ENCODE measurements at regions not wholly inside any gene's neighbourhood (a gene's known extent, or its start where the extent isn't known, plus 50 kb on each side); places are given as distances from the start of the nearest gene placed in this dataset.

- Histone ChIP-seq H3K4me3 (no peak overlapping the region), H3K27ac (no peak overlapping the region), H3K36me3 (no peaks in the 10 kb centered on the region), H3K4me1 (no peaks in the 10 kb centered on the region), H3K9me3 (no peaks in the 10 kb centered on the region), H3K27me3 (no peaks in the 10 kb centered on the region)
- TF ChIP-seq, protein P1, sequence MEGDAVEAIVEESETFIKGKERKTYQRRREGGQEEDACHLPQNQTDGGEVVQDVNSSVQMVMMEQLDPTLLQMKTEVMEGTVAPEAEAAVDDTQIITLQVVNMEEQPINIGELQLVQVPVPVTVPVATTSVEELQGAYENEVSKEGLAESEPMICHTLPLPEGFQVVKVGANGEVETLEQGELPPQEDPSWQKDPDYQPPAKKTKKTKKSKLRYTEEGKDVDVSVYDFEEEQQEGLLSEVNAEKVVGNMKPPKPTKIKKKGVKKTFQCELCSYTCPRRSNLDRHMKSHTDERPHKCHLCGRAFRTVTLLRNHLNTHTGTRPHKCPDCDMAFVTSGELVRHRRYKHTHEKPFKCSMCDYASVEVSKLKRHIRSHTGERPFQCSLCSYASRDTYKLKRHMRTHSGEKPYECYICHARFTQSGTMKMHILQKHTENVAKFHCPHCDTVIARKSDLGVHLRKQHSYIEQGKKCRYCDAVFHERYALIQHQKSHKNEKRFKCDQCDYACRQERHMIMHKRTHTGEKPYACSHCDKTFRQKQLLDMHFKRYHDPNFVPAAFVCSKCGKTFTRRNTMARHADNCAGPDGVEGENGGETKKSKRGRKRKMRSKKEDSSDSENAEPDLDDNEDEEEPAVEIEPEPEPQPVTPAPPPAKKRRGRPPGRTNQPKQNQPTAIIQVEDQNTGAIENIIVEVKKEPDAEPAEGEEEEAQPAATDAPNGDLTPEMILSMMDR (IDR thresholded peaks at IDR 0.05) = no peak
- no peak for TF ChIP-seq POLR2A (IDR thresholded peaks at IDR 0.05)
- DNase-seq = no peak
These were observed 81.9 kb upstream of the MBOAT2 start for GRCh38 chr2:9085353-9085752.

GRCh38 chr2:9083287-9083686, 79.8 kb upstream of the MBOAT2 start:
- H3K4me1 ChIP-seq = no peaks in the 10 kb centered on the region
- no peaks in the 10 kb centered on the region for H3K36me3 ChIP-seq
- TF ChIP-seq, protein P1 (IDR thresholded peaks at IDR 0.05) = no peak
- TF ChIP-seq POLR2A (IDR thresholded peaks at IDR 0.05) = no peak
- no peak overlapping the region for H3K27ac ChIP-seq
- DNase-seq = no peak
- H3K27me3 ChIP-seq = no peaks in the 10 kb centered on the region
- no peaks in the 10 kb centered on the region for H3K9me3 ChIP-seq
- no peak overlapping the region for H3K4me3 ChIP-seq

GRCh38 chr2:9082158-9082557, 78.7 kb upstream of the MBOAT2 start:
- Histone ChIP-seq H3K27ac (no peak overlapping the region), H3K27me3 (no peaks in the 10 kb centered on the region), H3K4me1 (no peaks in the 10 kb centered on the region), H3K4me3 (no peak overlapping the region), H3K36me3 (no peaks in the 10 kb centered on the region), H3K9me3 (no peaks in the 10 kb centered on the region)
- TF ChIP-seq, protein P1 (IDR thresholded peaks at IDR 0.05) = no peak
- TF ChIP-seq POLR2A (IDR thresholded peaks at IDR 0.05) = no peak
- DNase-seq = no peak

- no peak overlapping the region for H3K27ac ChIP-seq
- TF ChIP-seq, protein P1 (IDR thresholded peaks at IDR 0.05) = no peak
- no peak for TF ChIP-seq POLR2A (IDR thresholded peaks at IDR 0.05)
- no peaks in the 10 kb centered on the region for H3K27me3 ChIP-seq
These were observed 78.3 kb upstream of the MBOAT2 start for GRCh38 chr2:9081750-9082149.

GRCh38 chr2:9078405-9078804, 74.9 kb upstream of the MBOAT2 start:
- Histone ChIP-seq H3K9me3 (no peaks in the 10 kb centered on the region), H3K4me3 (no peak overlapping the region), H3K27ac (no peak overlapping the region), H3K4me1 (no peaks in the 10 kb centered on the region), H3K27me3 (no peaks in the 10 kb centered on the region), H3K36me3 (no peaks in the 10 kb centered on the region)
- TF ChIP-seq POLR2A (IDR thresholded peaks at IDR 0.05) = no peak
- TF ChIP-seq, protein P1 (IDR thresholded peaks at IDR 0.05) = no peak
- DNase-seq = no peak

More at GRCh38 chr2:9081750-9082149, 78.3 kb upstream of the MBOAT2 start:
- H3K4me3 ChIP-seq = no peak overlapping the region
- no peaks in the 10 kb centered on the region for H3K4me1 ChIP-seq
- no peak for DNase-seq
- no peaks in the 10 kb centered on the region for H3K9me3 ChIP-seq
- no peaks in the 10 kb centered on the region for H3K36me3 ChIP-seq

GRCh38 chr2:9077691-9078090, 74.2 kb upstream of the MBOAT2 start:
- no peak for TF ChIP-seq POLR2A (IDR thresholded peaks at IDR 0.05)
- TF ChIP-seq, protein P1 (IDR thresholded peaks at IDR 0.05) = no peak

More at GRCh38 chr2:9077691-9078090, 74.2 kb upstream of the MBOAT2 start:
- no peaks in the 10 kb centered on the region for H3K27me3 ChIP-seq
- no peak overlapping the region for H3K27ac ChIP-seq
- no peaks in the 10 kb centered on the region for H3K9me3 ChIP-seq
- no peak overlapping the region for H3K4me3 ChIP-seq
- DNase-seq = no peak
- no peaks in the 10 kb centered on the region for H3K4me1 ChIP-seq
- no peaks in the 10 kb centered on the region for H3K36me3 ChIP-seq

Data from Peyer's patch (tissue), 4 donors.